MG63 (cell line): ENCODE measurements at regions not wholly inside any gene's neighbourhood (a gene's known extent, or its start where the extent isn't known, plus 50 kb on each side); places are given as distances from the start of the nearest gene placed in this dataset.

Experiments
- DNase-seq: peaks from one replicate; pipeline ENCODE4 v3.0.0-alpha.2; 2020
- H3K27me3 ChIP-seq: fragments of 250-450 bp; sonication (Bioruptor Pico); 2 replicates; pipeline ENCODE4 v1.5.1; 2020; ENCODE audit warnings: mild to moderate bottlenecking, moderate library complexity
- H3K36me3 ChIP-seq: fragments of 250-450 bp; sonication (Bioruptor Pico); 2 replicates; pipeline ENCODE4 v1.5.1; 2020; ENCODE audit warnings: mild to moderate bottlenecking, moderate library complexity
- H3K4me3 ChIP-seq: fragments of 250-450 bp; sonication (Bioruptor Pico); 2 replicates; pipeline ENCODE4 v1.5.1; 2020; ENCODE audit warnings: mild to moderate bottlenecking, moderate library complexity
- H3K9me3 ChIP-seq: fragments of 250-450 bp; sonication (Bioruptor Pico); 2 replicates; pipeline ENCODE4 v1.5.1; 2020; ENCODE audit warnings: mild to moderate bottlenecking, moderate library complexity

GRCh38 chr2:236798491-236798890 lies 228.9 kb downstream of the ACKR3 start:
- Histone ChIP-seq H3K27me3 (no peaks in the 10 kb centered on the region), H3K9me3 (no peaks in the 10 kb centered on the region), H3K4me3 (no peak overlapping the region), H3K36me3 (no peaks in the 10 kb centered on the region)
- no peak for DNase-seq

- Histone ChIP-seq H3K4me3 (no peak overlapping the region), H3K27me3 (no peaks in the 10 kb centered on the region), H3K36me3 (no peaks in the 10 kb centered on the region), H3K9me3 (no peaks in the 10 kb centered on the region)
- no peak for DNase-seq
These were observed 229.9 kb downstream of the ACKR3 start for GRCh38 chr2:236799391-236800026.

- Histone ChIP-seq H3K9me3 (no peaks in the 10 kb centered on the region), H3K36me3 (no peaks in the 10 kb centered on the region), H3K4me3 (no peak overlapping the region), H3K27me3 (no peaks in the 10 kb centered on the region)
- DNase-seq, result no peak
These were observed 233.2 kb downstream of the ACKR3 start for GRCh38 chr2:236802862-236803261.

- H3K36me3 ChIP-seq, result no peaks in the 10 kb centered on the region
- no peaks in the 10 kb centered on the region for H3K27me3 ChIP-seq
- H3K9me3 ChIP-seq, result no peaks in the 10 kb centered on the region
- no peak overlapping the region for H3K4me3 ChIP-seq
- no peak for DNase-seq
These were observed 234.0 kb downstream of the ACKR3 start for GRCh38 chr2:236803621-236804020.

GRCh38 chr2:236805800-236806531 lies 236.3 kb downstream of the ACKR3 start:
- peaks cover 6% of the 10 kb centered on the region; the same call in 1 of the 2 replicates for H3K9me3 ChIP-seq
- no peaks in the 10 kb centered on the region for H3K27me3 ChIP-seq
- H3K36me3 ChIP-seq, result no peaks in the 10 kb centered on the region
- H3K4me3 ChIP-seq, result no peak overlapping the region
- peak; percentile 21 for DNase-seq

- Histone ChIP-seq H3K4me3 (no peak overlapping the region), H3K36me3 (no peaks in the 10 kb centered on the region), H3K9me3 (peaks cover 6% of the 10 kb centered on the region; the same call in 1 of the 2 replicates), H3K27me3 (no peaks in the 10 kb centered on the region)
- no peak for DNase-seq
These were observed 240.1 kb downstream of the ACKR3 start for GRCh38 chr2:236809716-236810115.

- Histone ChIP-seq H3K9me3 (peaks cover 6% of the 10 kb centered on the region; the same call in 1 of the 2 replicates), H3K4me3 (no peak overlapping the region), H3K27me3 (no peaks in the 10 kb centered on the region), H3K36me3 (no peaks in the 10 kb centered on the region)
- DNase-seq, result no peak
These were observed 241.5 kb downstream of the ACKR3 start for GRCh38 chr2:236811062-236811656.

- Histone ChIP-seq H3K36me3 (no peaks in the 10 kb centered on the region), H3K4me3 (no peak overlapping the region), H3K9me3 (peaks cover 6% of the 10 kb centered on the region; the same call in 1 of the 2 replicates), H3K27me3 (no peaks in the 10 kb centered on the region)
- DNase-seq, result no peak
These were observed 244.1 kb downstream of the ACKR3 start for GRCh38 chr2:236813766-236814165.

GRCh38 chr2:236814593-236814992 lies 245.0 kb downstream of the ACKR3 start:
- Histone ChIP-seq H3K9me3 (peaks cover 3% of the 10 kb centered on the region; the same call in 1 of the 2 replicates), H3K27me3 (no peaks in the 10 kb centered on the region), H3K36me3 (no peaks in the 10 kb centered on the region)

GRCh38 chr2:236815746-236816145 lies 246.1 kb downstream of the ACKR3 start:
- no peak for DNase-seq
- no peaks in the 10 kb centered on the region; the same call in 1 of the 2 replicates for H3K9me3 ChIP-seq
- H3K36me3 ChIP-seq, result no peaks in the 10 kb centered on the region
- H3K27me3 ChIP-seq, result no peaks in the 10 kb centered on the region
- no peak overlapping the region for H3K4me3 ChIP-seq

More at GRCh38 chr2:236814593-236814992, 245.0 kb downstream of the ACKR3 start:
- no peak overlapping the region for H3K4me3 ChIP-seq
- no peak for DNase-seq

- Histone ChIP-seq H3K9me3 (no peaks in the 10 kb centered on the region; the same call in 1 of the 2 replicates), H3K27me3 (no peaks in the 10 kb centered on the region), H3K36me3 (no peaks in the 10 kb centered on the region), H3K4me3 (no peak overlapping the region)
- no peak for DNase-seq
These were observed 246.9 kb downstream of the ACKR3 start for GRCh38 chr2:236816197-236817170.

GRCh38 chr2:236818281-236819045 lies 248.8 kb downstream of the ACKR3 start:
- Histone ChIP-seq H3K9me3 (no peaks in the 10 kb centered on the region; the same call in 1 of the 2 replicates), H3K36me3 (no peaks in the 10 kb centered on the region), H3K27me3 (no peaks in the 10 kb centered on the region), H3K4me3 (no peak overlapping the region)
- no peak for DNase-seq

GRCh38 chr2:236819275-236820002 lies 249.8 kb downstream of the ACKR3 start:
- Histone ChIP-seq H3K27me3 (no peaks in the 10 kb centered on the region), H3K4me3 (no peak overlapping the region), H3K9me3 (no peaks in the 10 kb centered on the region; the same call in 1 of the 2 replicates), H3K36me3 (no peaks in the 10 kb centered on the region)
- DNase-seq, result no peak

GRCh38 chr2:236820763-236821344 lies 251.2 kb downstream of the ACKR3 start:
- H3K4me3 ChIP-seq, result no peak overlapping the region
- no peaks in the 10 kb centered on the region for H3K27me3 ChIP-seq
- no peaks in the 10 kb centered on the region; the same call in 1 of the 2 replicates for H3K9me3 ChIP-seq
- H3K36me3 ChIP-seq, result no peaks in the 10 kb centered on the region
- no peak for DNase-seq
